Fibroblast of mammary gland (primary cell): ENCODE measurements at regions not wholly inside any gene's neighbourhood (a gene's known extent, or its start where the extent isn't known, plus 50 kb on each side); places are given as distances from the start of the nearest gene placed in this dataset.

Experiments used
- DNase-seq: peaks from one replicate; pipeline ENCODE4 v3.0.0-alpha.2; 2010; ENCODE audit warnings: low read depth
- H3K4me3 ChIP-seq: 2 replicates; pipeline ENCODE4 v1.5.1; 2011; ENCODE audit warnings: low read depth, mild to moderate bottlenecking, low read length, moderate library complexity; ENCODE audit not compliant: control insufficient read depth
- CTCF ChIP-seq: conservative IDR thresholded peaks from 2 replicates; pipeline ENCODE4 v1.5.1; 2011; ENCODE audit warnings: low read depth, low read length, inconsistent platforms; ENCODE audit not compliant: control insufficient read depth, insufficient read depth

DNA sequence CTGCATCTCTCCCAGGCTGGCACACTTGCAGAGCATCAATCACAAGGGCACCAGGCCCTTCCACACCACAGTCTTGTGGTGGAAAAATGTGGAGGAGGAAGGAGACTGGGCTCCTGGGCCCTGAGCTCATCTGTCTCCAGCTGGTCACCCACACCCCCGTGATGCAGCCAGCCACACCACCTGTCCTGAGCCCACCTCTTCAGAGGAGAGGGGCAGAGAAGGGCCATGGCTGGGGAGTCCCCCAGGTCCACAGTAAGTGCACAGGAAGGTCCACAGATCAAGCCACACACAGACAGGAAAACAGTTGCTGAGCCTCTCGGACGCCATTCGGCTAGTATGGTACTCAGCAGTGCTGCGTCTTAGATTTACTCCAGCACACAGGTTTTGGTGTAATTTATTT is 203.5 kb upstream of the SALL3 start:
- DNase-seq = no peak
- TF ChIP-seq CTCF = no peak
- H3K4me3 ChIP-seq = no peak overlapping the region

DNA sequence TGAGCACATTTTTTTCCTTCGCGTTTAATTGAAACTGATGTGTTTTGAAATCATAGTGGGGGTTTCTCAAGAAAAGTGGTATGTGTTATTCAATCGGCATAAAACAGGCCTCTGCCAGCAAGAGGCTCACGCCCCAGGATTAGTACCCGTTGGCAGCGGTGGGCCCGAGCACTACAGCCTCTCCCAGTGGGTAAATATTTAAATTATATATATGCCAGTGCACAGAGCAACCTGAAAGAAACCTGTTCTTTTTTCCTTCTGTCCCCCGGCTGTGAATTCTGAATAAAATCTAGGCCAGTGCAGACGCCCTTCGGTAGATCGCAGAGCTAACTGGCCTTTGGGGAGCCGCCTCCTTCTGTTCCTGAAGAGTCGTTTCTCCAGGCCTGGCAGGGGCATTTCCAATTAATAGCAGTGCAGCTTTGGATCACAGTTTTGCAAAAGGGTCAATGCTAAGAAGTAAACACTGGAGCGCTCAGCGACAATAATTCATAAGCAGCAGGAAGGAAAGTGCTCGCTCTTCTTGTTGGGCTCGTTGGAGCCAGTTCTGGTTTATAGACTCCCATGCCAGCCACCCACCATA is 202.8 kb upstream of the SALL3 start:
- no peak for TF ChIP-seq CTCF
- no peak overlapping the region for H3K4me3 ChIP-seq
- no peak for DNase-seq

DNA sequence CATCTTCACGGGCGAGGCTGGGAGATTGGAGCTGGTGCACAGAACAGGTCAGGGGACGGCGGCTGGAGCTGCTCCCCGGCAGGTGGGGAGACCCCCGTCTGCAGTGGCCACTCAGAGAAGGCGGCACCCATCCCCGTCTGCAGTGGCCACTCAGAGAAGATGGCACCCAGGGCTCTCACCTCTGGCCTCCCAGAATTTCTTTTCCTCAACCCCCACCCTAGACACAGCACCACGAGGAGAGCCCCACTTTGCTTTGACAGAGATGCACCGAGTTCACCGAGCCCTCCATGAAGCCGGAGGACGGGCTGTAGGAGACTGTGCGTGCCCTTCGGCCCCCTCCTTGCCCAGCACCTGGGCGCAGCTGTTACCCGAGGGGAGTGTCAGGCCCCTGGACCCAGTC is 201.6 kb upstream of the SALL3 start:
- no peak for DNase-seq
- no peak for TF ChIP-seq CTCF

DNA sequence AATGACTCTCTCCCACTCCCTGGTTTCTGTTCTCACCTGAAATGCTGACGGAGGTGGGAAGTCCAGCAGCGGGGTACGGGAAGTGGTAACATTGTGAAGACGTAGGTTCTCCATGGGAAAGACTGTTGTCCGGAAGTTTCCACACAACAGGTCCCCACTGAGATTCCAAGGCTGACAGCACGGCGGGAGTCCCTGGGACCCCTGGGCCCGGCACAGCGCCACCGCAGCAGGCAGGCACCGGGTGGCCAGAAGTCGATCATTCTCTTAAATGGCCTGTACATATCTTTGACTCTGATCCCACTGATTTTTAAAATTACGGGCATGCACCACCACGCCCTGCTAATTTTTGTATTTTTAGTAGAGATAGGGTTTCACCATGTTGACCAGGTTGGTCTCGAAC is 201.0 kb upstream of the SALL3 start:
- DNase-seq = no peak
- H3K4me3 ChIP-seq = no peak overlapping the region
- no peak for TF ChIP-seq CTCF

More for the DNA sequence above, 201.6 kb upstream of the SALL3 start:
- no peak overlapping the region for H3K4me3 ChIP-seq

DNA sequence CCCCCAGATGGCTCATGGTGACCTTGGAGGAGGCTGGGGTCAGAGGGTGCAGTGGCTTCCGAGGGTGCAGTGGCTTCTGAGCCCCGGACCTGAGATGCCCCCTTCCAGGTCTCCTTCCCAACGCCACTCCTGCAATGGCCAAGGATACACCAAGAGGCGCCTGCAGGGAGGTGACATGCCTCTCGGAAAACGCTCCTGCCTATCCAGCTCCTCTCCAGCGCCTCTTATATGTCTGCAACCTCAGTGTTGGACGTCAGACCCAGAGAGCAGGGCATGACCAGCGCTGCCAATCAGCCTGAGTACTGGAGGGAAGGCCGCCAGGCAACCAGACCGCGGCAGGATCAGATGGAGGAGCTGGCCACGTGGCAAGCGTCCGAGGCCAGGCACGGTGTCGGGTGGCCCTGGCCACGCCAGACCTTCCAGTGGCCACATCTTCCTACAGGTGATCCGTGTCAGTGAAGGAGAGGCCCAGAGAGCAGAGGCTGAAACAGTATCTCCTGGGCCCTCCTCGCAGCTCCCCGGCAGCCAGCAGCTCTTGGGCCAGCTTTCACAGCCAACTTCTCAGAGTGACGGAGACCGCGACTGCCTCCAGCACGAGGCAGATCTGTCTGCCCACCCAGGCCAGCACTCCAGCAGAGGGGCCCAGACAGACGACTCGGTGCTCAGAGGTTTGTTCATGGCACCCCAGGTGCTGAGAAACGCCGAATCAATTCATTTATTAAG is 199.5 kb upstream of the SALL3 start:
- no peak for DNase-seq
- H3K4me3 ChIP-seq = no peak overlapping the region
- no peak for TF ChIP-seq CTCF

- TF ChIP-seq CTCF = no peak
- H3K4me3 ChIP-seq = no peak overlapping the region
- no peak for DNase-seq
These were observed 198.7 kb upstream of the SALL3 start for GRCh38 chr18:78780719-78781600.
